Mesodermal cell (in vitro differentiated cells): ENCODE measurements at regions not wholly inside any gene's neighbourhood (a gene's known extent, or its start where the extent isn't known, plus 50 kb on each side); places are given as distances from the start of the nearest gene placed in this dataset.

Experiments
- H3K27ac ChIP-seq: 2 replicates; pipeline ENCODE4 v1.7.0; 2013; ENCODE audit warnings: mild to moderate bottlenecking, low read depth, low read length, moderate library complexity; ENCODE audit not compliant: severe bottlenecking
- H3K36me3 ChIP-seq: 2 replicates; pipeline ENCODE4 v1.7.1; 2013; ENCODE audit warnings: mild to moderate bottlenecking, low read length, moderate library complexity; ENCODE audit not compliant: control insufficient read depth, insufficient read depth
- H3K4me1 ChIP-seq: one replicate; pipeline ENCODE4 v1.7.1; 2013; ENCODE audit warnings: mild to moderate bottlenecking, low read length; ENCODE audit not compliant: insufficient read depth, control insufficient read depth, poor library complexity, severe bottlenecking
- H3K4me3 ChIP-seq: 2 replicates; pipeline ENCODE4 v1.7.0; 2013; ENCODE audit warnings: low read length, control low read depth, mild to moderate bottlenecking; ENCODE audit not compliant: insufficient read depth, poor library complexity, severe bottlenecking; ENCODE audit errors: extremely low read depth
- H3K9me3 ChIP-seq: 2 replicates; pipeline ENCODE4 v1.7.1; 2013; ENCODE audit warnings: mild to moderate bottlenecking, low read length, moderate library complexity; ENCODE audit not compliant: control insufficient read depth
- WGBS, 2 experiments: methylation state at CpG; one replicate each; pipeline ENCODE4 v1.1.5; 2013; ENCODE audit warnings: missing lambda C conversion rate in 2 of 2; ENCODE audit not compliant: insufficient coverage in 2 of 2; 5-methylcytosine and 5-hydroxymethylcytosine counted together

DNA sequence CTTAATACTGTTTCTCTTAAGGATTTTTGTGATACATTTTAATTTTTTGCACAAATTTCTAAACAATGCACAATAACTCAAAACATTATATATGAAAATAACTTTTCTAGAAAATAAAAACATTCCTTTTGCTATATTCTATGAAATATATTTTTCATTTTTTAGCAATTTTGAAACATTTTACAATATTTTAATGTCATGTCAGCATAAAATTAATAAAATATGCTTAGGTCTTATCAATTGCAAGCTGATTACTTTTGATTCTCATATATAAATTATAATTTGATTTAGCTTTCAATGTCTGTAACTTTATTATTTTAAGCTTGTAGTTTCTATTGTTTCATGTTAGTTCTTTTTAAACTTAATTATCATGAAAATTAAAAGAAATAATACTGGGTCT lies 898.7 kb downstream of the TMEM182 start:
- Histone ChIP-seq H3K4me1 (no peaks in the 10 kb centered on the region), H3K9me3 (no peaks in the 10 kb centered on the region), H3K36me3 (no peaks in the 10 kb centered on the region), H3K27ac (no peak overlapping the region), H3K4me3 (no peak overlapping the region)

GRCh38 chr2:103660947-103661346 lies 899.1 kb downstream of the TMEM182 start:
- Histone ChIP-seq H3K4me1 (no peaks in the 10 kb centered on the region), H3K36me3 (no peaks in the 10 kb centered on the region), H3K27ac (no peak overlapping the region), H3K4me3 (no peak overlapping the region), H3K9me3 (no peaks in the 10 kb centered on the region)
- WGBS, 2 experiments = no CpG with 5 or more reads among the region's 1 CpG

- no peaks in the 10 kb centered on the region for H3K36me3 ChIP-seq
- H3K4me3 ChIP-seq = no peak overlapping the region
- H3K9me3 ChIP-seq = no peaks in the 10 kb centered on the region
- no peaks in the 10 kb centered on the region for H3K4me1 ChIP-seq
- H3K27ac ChIP-seq = no peak overlapping the region
- WGBS, 2 experiments = 38 to 80% methylated on average over 1 of the region's 4 CpGs
Observed at GRCh38 chr2:103664690-103665089, 902.9 kb downstream of the TMEM182 start.

- no peaks in the 10 kb centered on the region for H3K9me3 ChIP-seq
- H3K36me3 ChIP-seq = no peaks in the 10 kb centered on the region
- no peaks in the 10 kb centered on the region for H3K4me1 ChIP-seq
- H3K4me3 ChIP-seq = no peak overlapping the region
- WGBS, 2 experiments = 83% methylated on average over 1 of the region's 3 CpGs; no CpG with 5 or more reads in 1 of the 2 experiments
- H3K27ac ChIP-seq = no peak overlapping the region
Observed at GRCh38 chr2:103667335-103667884, 905.6 kb downstream of the TMEM182 start.

DNA sequence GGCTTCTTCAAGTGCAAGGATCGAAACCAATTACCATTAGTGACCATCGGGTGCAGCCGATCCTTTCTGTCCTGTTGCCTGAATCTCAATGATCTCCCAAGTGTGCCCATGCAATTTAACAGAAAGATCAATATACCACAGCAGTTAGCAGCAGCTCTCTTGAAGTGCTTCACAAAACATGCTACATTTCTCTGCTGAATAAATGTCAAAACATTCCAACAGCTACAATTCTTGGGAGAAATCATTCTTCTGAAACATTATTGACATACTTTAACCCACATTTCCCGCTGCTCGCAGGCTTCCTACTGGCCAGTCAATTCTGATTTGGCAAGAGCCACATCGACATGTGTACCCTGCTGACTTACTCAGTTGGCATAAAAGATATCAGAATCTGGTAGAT lies 907.7 kb downstream of the TMEM182 start:
- Histone ChIP-seq H3K4me3 (no peak overlapping the region), H3K27ac (no peak overlapping the region), H3K36me3 (no peaks in the 10 kb centered on the region), H3K9me3 (no peaks in the 10 kb centered on the region), H3K4me1 (no peaks in the 10 kb centered on the region)
- WGBS, 2 experiments = 87% methylated on average over 5 to 6 of the region's 6 CpGs
